ENCODE measurements at regions not wholly inside any gene's neighbourhood (a gene's known extent, or its start where the extent isn't known, plus 50 kb on each side); places are given as distances from the start of the nearest gene placed in this dataset.
"Not testable (repeated sequence)": the region's sequence is repeated elsewhere in the genome, so short reads cannot be mapped to it uniquely, and the experiment has no call there.

- DNase-seq (ENCODE audit: low read depth in 2 of 2), result no peak
Observed at GRCh38 chr4:159551281-159551680, 448.4 kb downstream of the RAPGEF2 start.

- no peak for DNase-seq (ENCODE audit: low read depth in 2 of 2)
Observed at GRCh38 chr4:159552979-159553768, 450.3 kb downstream of the RAPGEF2 start.

GRCh38 chr4:159555873-159556272 lies 453.0 kb downstream of the RAPGEF2 start:
- no peak for DNase-seq (ENCODE audit: low read depth in 2 of 2)

- DNase-seq (ENCODE audit: low read depth in 2 of 2), result no peak
Observed at GRCh38 chr4:159562366-159562765, 459.5 kb downstream of the RAPGEF2 start.

- DNase-seq (ENCODE audit: low read depth in 2 of 2), result no peak
Observed at GRCh38 chr4:159563257-159563656, 460.4 kb downstream of the RAPGEF2 start.

- DNase-seq (ENCODE audit: low read depth in 2 of 2), result no peak
Observed at GRCh38 chr4:159564615-159565014, 461.7 kb downstream of the RAPGEF2 start.

GRCh38 chr4:159566786-159567185 lies 463.9 kb downstream of the RAPGEF2 start:
- DNase-seq (ENCODE audit: low read depth in 2 of 2), result no peak

- DNase-seq (ENCODE audit: low read depth in 2 of 2), result no peak
Observed at GRCh38 chr4:159577241-159577640, 474.4 kb downstream of the RAPGEF2 start.

GRCh38 chr4:159582685-159583084 lies 479.8 kb downstream of the RAPGEF2 start:
- no peak for DNase-seq (ENCODE audit: low read depth in 2 of 2)

- DNase-seq (ENCODE audit: low read depth in 2 of 2), result no peak
Observed at GRCh38 chr4:159592898-159593556, 490.1 kb downstream of the RAPGEF2 start.

GRCh38 chr4:159593681-159594080 lies 490.8 kb downstream of the RAPGEF2 start:
- DNase-seq (ENCODE audit: low read depth in 2 of 2), result no peak

GRCh38 chr4:159594576-159594975 lies 491.7 kb downstream of the RAPGEF2 start:
- DNase-seq (ENCODE audit: low read depth in 2 of 2), result no peak

GRCh38 chr4:159595101-159595500 lies 492.2 kb downstream of the RAPGEF2 start:
- not testable (repeated sequence) for DNase-seq (ENCODE audit: low read depth in 2 of 2)

- no peak for DNase-seq (ENCODE audit: low read depth in 2 of 2)
Observed at GRCh38 chr4:159598602-159599001, 495.7 kb downstream of the RAPGEF2 start.

- DNase-seq (ENCODE audit: low read depth in 2 of 2), result no peak
Observed at GRCh38 chr4:159600061-159600460, 497.2 kb downstream of the RAPGEF2 start.

GRCh38 chr4:159604781-159605180 lies 501.9 kb downstream of the RAPGEF2 start:
- no peak for DNase-seq (ENCODE audit: low read depth in 2 of 2)

GRCh38 chr4:159606835-159607234 lies 504.0 kb downstream of the RAPGEF2 start:
- no peak for DNase-seq (ENCODE audit: low read depth in 2 of 2)

- no peak for DNase-seq (ENCODE audit: low read depth in 2 of 2)
Observed at GRCh38 chr4:159607809-159608208, 504.9 kb downstream of the RAPGEF2 start.

GRCh38 chr4:159608436-159608835 lies 505.6 kb downstream of the RAPGEF2 start:
- DNase-seq (ENCODE audit: low read depth in 2 of 2), result no peak

- no peak for DNase-seq (ENCODE audit: low read depth in 2 of 2)
Observed at GRCh38 chr4:159632031-159632430, 529.2 kb downstream of the RAPGEF2 start.

- DNase-seq (ENCODE audit: low read depth in 2 of 2), result no peak
Observed at GRCh38 chr4:159639671-159640323, 536.9 kb downstream of the RAPGEF2 start.

GRCh38 chr4:159649237-159649636 lies 546.4 kb downstream of the RAPGEF2 start:
- DNase-seq (ENCODE audit: low read depth in 2 of 2), result no peak

GRCh38 chr4:159652871-159653270 lies 550.0 kb downstream of the RAPGEF2 start:
- DNase-seq (ENCODE audit: low read depth in 2 of 2), result no peak

All from stimulated activated CD8-positive, alpha-beta memory T cell treated with anti-CD3 and anti-CD28 coated beads, Interleukin-2, amount 100 ng/mL, for 48 hours (primary cell).